T-helper 1 cell treated with Interleukin-12 subunit alpha and Interleukin-12 subunit beta and Interleukin-4 antibody, amounts not matched to agents 30 μg/mL and 1 μg/mL, for 36 hours (primary cell): ENCODE measurements at regions not wholly inside any gene's neighbourhood (a gene's known extent, or its start where the extent isn't known, plus 50 kb on each side); places are given as distances from the start of the nearest gene placed in this dataset.

ENCODE experiments used
- H3K27ac Mint-ChIP-seq: one replicate; pipeline ENCODE4 v1.8.0; 2021; ENCODE audit warnings: mild to moderate bottlenecking, mixed read lengths
- H3K27me3 Mint-ChIP-seq: one replicate; pipeline ENCODE4 v1.8.0; 2021; ENCODE audit warnings: low read depth, mixed read lengths
- H3K36me3 Mint-ChIP-seq: one replicate; pipeline ENCODE4 v1.8.0; 2021; ENCODE audit warnings: low read depth, mixed read lengths
- H3K4me1 Mint-ChIP-seq: one replicate; pipeline ENCODE4 v1.8.0; 2021; ENCODE audit warnings: low read depth, mixed read lengths
- H3K4me3 Mint-ChIP-seq: one replicate; pipeline ENCODE4 v1.8.0; 2021; ENCODE audit warnings: mild to moderate bottlenecking, moderate library complexity, mixed read lengths
- H3K9me3 Mint-ChIP-seq: one replicate; pipeline ENCODE4 v1.8.0; 2021; ENCODE audit warnings: mixed read lengths

DNA sequence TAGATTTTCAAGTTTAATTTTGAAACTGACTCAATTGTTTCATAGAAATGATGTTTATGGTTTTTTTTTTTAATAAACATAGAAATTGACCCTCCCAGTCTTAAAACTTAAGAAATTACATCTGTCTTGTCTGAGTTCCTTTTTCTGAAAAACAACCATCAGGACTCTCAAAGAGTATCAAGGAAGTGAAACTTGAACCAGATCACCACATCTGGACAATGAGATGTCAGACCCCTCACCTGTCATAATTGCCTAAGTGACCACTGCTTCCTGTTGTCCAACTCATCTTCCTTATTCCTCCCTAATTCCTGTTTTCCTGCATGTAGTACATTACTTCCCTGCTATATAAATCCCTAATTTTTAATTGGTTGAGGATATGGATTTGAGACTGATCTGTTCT is 441.5 kb upstream of the ARHGEF26 start:
- no peak overlapping the region for H3K27ac Mint-ChIP-seq
- H3K27me3 Mint-ChIP-seq: no peaks in the 10 kb centered on the region
- peaks cover 17% of the 10 kb centered on the region for H3K9me3 Mint-ChIP-seq
- no peak overlapping the region for H3K4me3 Mint-ChIP-seq
- no peaks in the 10 kb centered on the region for H3K36me3 Mint-ChIP-seq
- peaks cover 8% of the 10 kb centered on the region for H3K4me1 Mint-ChIP-seq

DNA sequence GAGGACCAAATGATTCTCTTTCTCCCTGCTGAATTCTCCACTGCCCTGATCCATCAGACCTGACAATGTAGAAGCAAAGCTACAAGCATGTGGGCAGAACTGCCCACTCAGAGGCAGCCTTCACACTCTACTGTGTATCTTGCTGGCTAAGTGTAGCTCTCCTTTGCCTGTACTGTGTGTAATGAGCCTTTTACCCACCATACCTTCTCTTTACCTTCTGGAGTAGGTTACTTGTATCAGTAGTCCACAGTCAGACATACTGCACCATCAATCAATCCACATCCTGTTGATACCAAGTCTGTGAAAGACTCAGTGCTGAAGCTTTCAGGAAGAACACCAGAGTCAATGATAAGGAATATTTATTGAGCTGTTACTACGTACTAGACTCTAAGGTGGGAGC is 440.7 kb upstream of the ARHGEF26 start:
- Mint-ChIP-seq H3K27me3 (no peaks in the 10 kb centered on the region), H3K4me3 (no peak overlapping the region), H3K9me3 (peaks cover 17% of the 10 kb centered on the region), H3K27ac (no peak overlapping the region), H3K36me3 (no peaks in the 10 kb centered on the region), H3K4me1 (peaks cover 8% of the 10 kb centered on the region)

DNA sequence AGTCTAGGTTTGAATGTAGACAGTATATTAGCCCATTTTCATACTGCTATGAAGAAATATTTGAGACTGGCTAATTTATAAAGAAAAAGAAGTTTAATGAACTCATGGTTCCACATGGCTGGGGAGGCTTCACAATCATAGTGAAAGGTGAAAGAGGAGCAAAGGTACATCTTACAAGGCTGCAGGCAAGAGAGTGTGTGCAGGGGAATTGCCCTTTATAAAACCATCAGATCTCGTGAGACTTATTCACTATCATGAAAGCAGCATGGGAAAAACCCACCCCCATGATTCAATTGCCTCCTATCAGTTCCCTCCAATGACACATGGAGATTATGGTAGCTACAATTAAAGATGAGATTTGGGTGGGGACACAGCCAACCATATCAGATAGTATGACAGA is 440.1 kb upstream of the ARHGEF26 start:
- Mint-ChIP-seq H3K36me3 (no peaks in the 10 kb centered on the region), H3K27me3 (no peaks in the 10 kb centered on the region), H3K9me3 (peaks cover 17% of the 10 kb centered on the region), H3K4me3 (no peak overlapping the region), H3K27ac (no peak overlapping the region), H3K4me1 (peaks cover 8% of the 10 kb centered on the region)

DNA sequence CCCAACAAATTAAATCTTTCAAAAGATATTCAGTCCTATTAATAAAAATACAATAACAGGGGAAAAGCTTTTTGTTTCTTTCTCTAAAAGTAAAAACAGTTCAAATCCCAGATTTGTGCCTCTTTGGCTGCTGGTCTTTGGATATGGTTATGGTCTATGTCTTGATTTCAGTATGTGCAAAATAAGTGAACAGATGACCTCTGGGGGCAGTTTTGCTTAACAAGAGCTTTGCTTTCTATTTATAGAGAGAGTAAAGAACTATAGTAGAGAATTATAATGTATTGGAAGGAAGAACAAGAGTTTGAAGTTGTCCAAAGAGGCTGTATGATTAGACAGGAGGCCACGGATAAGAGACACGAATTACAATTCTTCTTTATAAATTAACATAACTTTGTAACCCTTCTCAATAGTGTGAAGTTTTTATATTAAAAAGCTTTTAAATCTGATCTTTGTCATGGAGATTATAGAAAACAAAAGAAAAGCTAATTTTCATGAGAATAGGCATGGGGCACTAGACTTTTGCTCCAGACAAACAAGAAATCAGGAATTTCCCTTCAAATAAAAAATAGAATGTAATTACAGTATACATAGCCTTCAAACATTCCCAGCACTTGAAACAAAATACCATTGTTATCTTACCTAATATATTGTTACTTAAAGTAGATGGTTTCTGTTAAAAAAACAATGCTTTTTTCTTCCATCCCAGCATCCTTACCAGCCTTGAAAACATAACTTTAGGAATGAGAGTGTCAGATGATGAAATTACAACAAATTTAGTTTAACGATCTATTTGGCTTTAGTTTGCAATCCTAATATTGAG is 432.7 kb upstream of the ARHGEF26 start:
- H3K4me3 Mint-ChIP-seq: no peak overlapping the region
- peaks cover 2% of the 10 kb centered on the region for H3K4me1 Mint-ChIP-seq
- H3K27me3 Mint-ChIP-seq: no peaks in the 10 kb centered on the region
- H3K36me3 Mint-ChIP-seq: no peaks in the 10 kb centered on the region
- no peaks in the 10 kb centered on the region for H3K9me3 Mint-ChIP-seq
- no peak overlapping the region for H3K27ac Mint-ChIP-seq

DNA sequence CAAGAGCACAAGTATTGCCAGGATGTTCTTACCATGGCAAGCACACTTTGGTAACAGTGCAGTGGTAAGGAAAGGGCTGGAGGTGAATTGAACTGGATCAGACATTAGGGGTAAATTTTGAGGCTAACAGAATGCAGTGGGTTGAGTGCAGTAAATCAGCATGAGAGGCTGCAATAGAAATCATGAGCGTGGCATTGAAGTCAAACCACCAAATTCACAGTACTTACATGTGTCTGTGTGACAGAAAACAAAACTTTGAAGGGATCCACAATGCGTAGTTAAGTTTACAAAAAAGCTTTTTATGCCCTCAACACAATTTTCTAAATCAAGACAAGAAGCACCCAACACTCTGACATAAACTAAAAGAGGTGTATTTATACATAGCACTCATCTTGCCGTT is 428.0 kb upstream of the ARHGEF26 start:
- H3K27ac Mint-ChIP-seq: no peak overlapping the region
- H3K9me3 Mint-ChIP-seq: no peaks in the 10 kb centered on the region
- no peaks in the 10 kb centered on the region for H3K36me3 Mint-ChIP-seq
- H3K4me3 Mint-ChIP-seq: no peak overlapping the region
- H3K27me3 Mint-ChIP-seq: no peaks in the 10 kb centered on the region
- H3K4me1 Mint-ChIP-seq: peaks cover 2% of the 10 kb centered on the region

DNA sequence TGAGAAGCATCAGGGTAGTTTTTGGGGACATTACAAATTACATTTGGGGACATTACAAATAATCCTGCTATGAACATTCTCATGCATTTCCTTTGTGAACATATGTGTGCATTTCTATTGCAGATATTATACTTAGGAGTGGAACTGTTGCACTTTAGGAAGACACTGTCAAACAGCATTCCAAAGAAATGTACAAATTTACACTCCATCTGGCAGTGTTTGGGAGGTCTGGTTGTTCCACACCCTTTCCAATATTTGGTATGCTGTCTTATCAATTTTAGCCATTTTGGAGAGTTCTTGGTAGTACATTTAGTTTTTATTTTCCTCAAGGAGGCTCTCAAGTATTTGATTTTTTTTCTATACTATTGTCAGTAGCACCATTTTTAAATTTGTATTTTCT is 419.1 kb upstream of the ARHGEF26 start:
- Mint-ChIP-seq H3K4me3 (no peak overlapping the region), H3K27ac (no peak overlapping the region), H3K27me3 (peaks cover 7% of the 10 kb centered on the region), H3K4me1 (no peaks in the 10 kb centered on the region), H3K36me3 (no peaks in the 10 kb centered on the region), H3K9me3 (no peaks in the 10 kb centered on the region)

DNA sequence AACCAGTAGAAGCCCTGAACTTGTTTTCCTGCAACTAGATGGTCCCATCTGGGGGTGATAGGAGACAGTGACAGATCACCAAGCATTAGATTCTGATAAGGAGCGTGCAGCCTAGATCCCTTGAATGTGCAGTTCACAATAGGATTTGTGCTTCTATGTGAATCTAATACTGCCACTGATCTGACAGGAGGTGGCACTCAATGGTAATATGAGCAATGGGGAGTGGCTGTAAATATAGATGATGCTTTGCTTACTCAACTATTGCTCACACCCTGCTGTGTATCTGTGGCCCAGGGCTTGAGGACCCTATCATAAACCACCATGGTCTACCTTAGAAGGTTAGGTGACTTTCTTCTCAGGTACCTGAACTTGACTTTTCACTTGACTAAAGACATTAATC is 417.1 kb upstream of the ARHGEF26 start:
- no peak overlapping the region for H3K27ac Mint-ChIP-seq
- no peaks in the 10 kb centered on the region for H3K9me3 Mint-ChIP-seq
- no peaks in the 10 kb centered on the region for H3K36me3 Mint-ChIP-seq
- H3K27me3 Mint-ChIP-seq: peaks cover 7% of the 10 kb centered on the region
- no peaks in the 10 kb centered on the region for H3K4me1 Mint-ChIP-seq
- no peak overlapping the region for H3K4me3 Mint-ChIP-seq

DNA sequence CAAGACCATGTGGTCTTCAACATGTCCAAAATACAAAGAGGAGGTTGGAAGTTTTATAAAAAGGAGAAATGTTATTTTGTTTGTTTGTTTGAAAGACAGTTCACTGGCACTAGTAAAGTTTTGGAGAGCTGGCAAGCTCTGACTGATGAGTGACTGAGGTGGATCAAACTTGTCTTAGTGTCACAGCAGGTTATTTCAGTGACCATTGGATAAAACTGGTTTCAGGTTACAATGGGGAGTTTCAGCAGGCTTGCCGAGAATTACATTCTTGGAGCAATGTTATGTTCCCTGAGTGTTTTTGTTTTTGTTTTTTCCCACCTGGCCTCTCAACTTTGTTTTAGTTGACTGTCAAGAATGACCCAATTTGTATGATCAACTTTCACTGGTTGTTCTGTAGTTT is 414.5 kb upstream of the ARHGEF26 start:
- Mint-ChIP-seq H3K36me3 (no peaks in the 10 kb centered on the region), H3K4me3 (no peak overlapping the region), H3K27ac (no peak overlapping the region)

DNA sequence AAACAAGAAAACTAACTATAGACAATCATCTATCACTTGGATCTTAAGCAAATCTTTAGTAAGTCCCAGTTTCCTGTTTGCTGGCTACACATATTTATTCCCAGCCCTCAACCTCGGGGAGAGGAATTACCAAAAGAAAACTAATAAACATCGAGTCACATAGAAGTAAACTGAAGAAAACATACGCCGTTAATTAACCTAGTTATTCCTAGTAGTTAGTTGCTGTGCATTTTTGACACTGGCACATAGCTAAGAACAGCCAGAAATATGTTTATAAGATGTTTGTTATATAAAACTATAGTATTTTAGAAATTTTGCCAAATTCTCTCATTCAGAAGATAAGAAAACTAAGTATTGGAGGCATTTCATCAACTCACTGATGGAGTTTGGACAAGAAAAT is 407.2 kb upstream of the ARHGEF26 start:
- Mint-ChIP-seq H3K27me3 (no peaks in the 10 kb centered on the region), H3K4me1 (no peaks in the 10 kb centered on the region), H3K9me3 (no peaks in the 10 kb centered on the region), H3K36me3 (no peaks in the 10 kb centered on the region), H3K4me3 (no peak overlapping the region), H3K27ac (no peak overlapping the region)

More for the DNA sequence above, 414.5 kb upstream of the ARHGEF26 start:
- peaks cover 7% of the 10 kb centered on the region for H3K27me3 Mint-ChIP-seq
- no peaks in the 10 kb centered on the region for H3K4me1 Mint-ChIP-seq
- H3K9me3 Mint-ChIP-seq: no peaks in the 10 kb centered on the region

DNA sequence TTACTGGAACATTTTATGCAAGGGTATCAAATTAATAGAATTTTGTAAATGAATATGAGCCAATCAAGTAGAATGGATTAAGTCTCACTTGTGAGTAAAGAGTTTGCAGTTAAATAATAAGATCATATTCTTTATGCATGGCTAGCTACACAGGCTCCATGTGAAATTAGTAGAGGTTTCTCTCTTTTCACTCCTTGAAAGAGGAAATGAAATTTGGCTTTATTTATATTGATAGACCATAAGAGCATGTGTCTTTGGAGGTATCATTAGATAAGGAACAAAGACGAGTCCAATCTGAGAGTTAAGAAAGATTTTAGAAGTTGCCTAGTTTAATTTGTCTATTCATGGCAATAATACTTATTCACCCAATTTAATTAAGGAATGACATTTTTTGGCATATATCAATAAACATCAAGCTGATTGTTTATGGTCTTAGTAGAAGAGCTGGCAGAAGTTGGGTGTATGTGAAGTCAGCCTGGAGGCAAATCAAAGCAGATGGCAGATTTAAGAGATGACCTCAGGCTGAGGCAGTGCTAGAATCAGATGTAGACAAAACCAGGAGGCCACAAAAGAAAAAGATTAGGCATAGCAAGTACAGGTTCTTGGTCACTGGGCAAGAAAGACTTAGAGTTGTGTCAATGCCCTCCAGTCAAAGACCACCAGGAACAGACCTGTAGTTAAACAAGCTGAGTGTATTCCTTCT is 406.5 kb upstream of the ARHGEF26 start:
- no peak overlapping the region for H3K4me3 Mint-ChIP-seq
- H3K4me1 Mint-ChIP-seq: no peaks in the 10 kb centered on the region
- no peak overlapping the region for H3K27ac Mint-ChIP-seq
- no peaks in the 10 kb centered on the region for H3K27me3 Mint-ChIP-seq
- no peaks in the 10 kb centered on the region for H3K9me3 Mint-ChIP-seq
- H3K36me3 Mint-ChIP-seq: no peaks in the 10 kb centered on the region

DNA sequence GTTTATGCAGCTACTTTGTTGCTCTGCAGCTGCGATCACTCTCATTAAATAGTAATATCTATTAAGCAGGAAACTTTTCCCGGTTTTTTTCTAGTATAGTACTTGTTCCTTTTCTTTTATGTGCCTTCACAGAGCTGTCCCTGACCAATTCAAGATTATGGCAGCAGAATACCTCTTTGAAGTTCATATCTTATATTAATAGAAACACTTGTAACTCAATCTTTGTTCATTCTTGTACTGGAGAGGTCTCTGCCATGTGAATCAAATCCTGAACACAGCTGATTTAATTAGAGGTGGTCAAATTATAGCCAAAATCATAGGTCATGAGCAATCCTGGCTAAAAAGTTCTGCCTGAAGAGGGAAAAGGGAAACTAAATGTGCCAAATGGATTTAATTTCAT is 399.0 kb upstream of the ARHGEF26 start:
- no peaks in the 10 kb centered on the region for H3K36me3 Mint-ChIP-seq
- no peaks in the 10 kb centered on the region for H3K4me1 Mint-ChIP-seq
- no peaks in the 10 kb centered on the region for H3K27me3 Mint-ChIP-seq
- no peaks in the 10 kb centered on the region for H3K9me3 Mint-ChIP-seq
- no peak overlapping the region for H3K4me3 Mint-ChIP-seq
- H3K27ac Mint-ChIP-seq: no peak overlapping the region

DNA sequence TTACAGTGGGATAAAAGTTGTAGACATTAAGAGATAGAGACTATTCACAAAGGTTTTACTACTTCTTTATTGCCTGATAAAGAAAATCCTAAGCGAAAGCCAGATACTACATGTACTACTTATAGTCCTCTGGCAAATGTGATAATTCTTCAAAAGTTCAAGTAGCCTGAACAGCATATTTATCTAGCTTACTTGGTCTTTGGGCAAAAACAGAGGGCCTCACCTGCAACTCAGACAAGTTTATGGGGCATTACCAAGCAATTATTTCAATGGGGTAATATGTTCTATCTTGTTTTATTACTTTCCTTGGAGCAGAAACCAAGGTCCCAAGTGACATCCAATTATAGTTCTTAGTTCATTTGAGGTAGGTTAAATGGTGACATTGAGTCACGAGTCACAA is 390.1 kb upstream of the ARHGEF26 start:
- H3K27ac Mint-ChIP-seq: no peak overlapping the region
- H3K36me3 Mint-ChIP-seq: no peaks in the 10 kb centered on the region
- no peak overlapping the region for H3K4me3 Mint-ChIP-seq
- no peaks in the 10 kb centered on the region for H3K27me3 Mint-ChIP-seq
- H3K4me1 Mint-ChIP-seq: no peaks in the 10 kb centered on the region
- peaks cover 11% of the 10 kb centered on the region for H3K9me3 Mint-ChIP-seq

DNA sequence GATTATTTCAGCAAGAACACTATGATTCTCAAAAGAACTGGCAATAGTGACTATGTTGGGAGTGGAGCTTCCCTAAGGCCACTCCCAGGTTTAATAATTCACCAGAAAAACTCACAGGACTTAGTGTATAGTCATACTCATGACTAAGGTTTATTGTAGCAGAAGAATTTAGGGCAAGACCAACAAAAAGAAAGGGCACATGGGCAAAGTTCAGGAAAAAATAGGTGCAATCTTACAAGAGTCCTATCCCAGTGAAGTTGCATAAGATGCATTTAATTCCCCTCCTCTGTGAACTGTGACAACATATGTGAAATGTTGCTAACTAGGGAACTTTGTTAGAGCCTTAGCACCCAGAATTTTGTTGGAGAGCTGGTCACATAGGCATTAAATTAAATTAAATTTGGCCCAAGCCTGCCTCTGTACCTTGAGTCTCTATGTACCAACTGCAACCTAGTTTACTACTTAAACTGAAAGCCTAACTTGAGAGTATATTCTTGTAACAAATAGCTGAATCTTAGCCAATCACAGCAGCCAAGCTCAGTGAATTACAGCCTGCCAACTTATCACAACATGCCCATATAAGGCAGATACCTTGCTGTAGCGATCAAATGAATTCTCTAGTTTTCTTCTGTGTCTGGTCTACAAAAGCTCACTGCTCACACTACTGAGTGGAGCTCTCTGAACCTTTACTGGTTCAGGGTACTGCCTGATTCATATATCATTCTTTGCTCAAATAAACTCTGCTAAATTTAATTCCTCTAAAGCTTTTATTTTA is 386.2 kb upstream of the ARHGEF26 start:
- H3K27ac Mint-ChIP-seq: no peak overlapping the region
- H3K4me1 Mint-ChIP-seq: no peaks in the 10 kb centered on the region
- H3K4me3 Mint-ChIP-seq: no peak overlapping the region
- no peaks in the 10 kb centered on the region for H3K36me3 Mint-ChIP-seq
- no peaks in the 10 kb centered on the region for H3K27me3 Mint-ChIP-seq
- H3K9me3 Mint-ChIP-seq: peaks cover 11% of the 10 kb centered on the region

DNA sequence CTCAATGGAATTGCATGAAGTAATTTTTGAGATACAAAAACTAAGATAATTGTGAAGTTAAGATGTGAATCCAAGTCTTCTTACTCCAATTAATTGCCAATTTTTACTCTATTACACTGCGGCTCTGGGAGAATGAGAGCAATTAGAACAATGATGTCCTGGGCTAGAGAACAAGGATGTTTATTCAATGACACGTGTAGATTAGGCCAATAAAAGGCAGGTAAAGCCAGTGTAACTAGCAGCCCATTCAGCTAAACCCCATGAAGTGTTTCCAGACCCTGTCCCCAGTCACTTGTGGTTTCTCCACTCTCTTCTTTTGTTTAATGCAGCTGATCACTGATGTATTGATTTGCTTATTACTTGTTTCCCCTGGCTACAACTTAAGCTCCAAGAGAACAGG is 381.1 kb upstream of the ARHGEF26 start:
- Mint-ChIP-seq H3K36me3 (no peaks in the 10 kb centered on the region), H3K27me3 (no peaks in the 10 kb centered on the region), H3K4me3 (no peak overlapping the region), H3K27ac (no peak overlapping the region), H3K4me1 (no peaks in the 10 kb centered on the region), H3K9me3 (no peaks in the 10 kb centered on the region)

DNA sequence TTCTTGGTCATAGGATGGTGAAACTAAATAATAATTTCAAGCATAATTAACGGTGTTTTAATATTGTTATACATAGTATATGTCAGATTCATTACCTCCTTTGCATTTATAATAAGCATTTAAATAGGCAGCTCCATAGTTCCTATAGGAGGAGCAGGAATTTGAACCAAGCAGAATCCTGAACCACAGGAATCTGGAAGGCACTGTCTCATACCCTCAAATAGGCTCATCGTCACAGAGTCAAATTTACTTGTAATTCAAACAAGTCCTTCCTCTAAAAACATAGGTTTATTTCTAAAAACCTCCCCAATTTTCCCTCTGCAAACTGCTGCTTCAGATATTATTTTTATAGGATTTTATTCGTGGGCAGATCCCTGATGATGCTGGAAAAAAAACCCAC is 376.3 kb upstream of the ARHGEF26 start:
- H3K4me1 Mint-ChIP-seq: no peaks in the 10 kb centered on the region
- no peak overlapping the region for H3K27ac Mint-ChIP-seq
- H3K9me3 Mint-ChIP-seq: no peaks in the 10 kb centered on the region
- H3K4me3 Mint-ChIP-seq: no peak overlapping the region
- H3K27me3 Mint-ChIP-seq: no peaks in the 10 kb centered on the region
- H3K36me3 Mint-ChIP-seq: no peaks in the 10 kb centered on the region
